ENCODE measurements at regions not wholly inside any gene's neighbourhood (a gene's known extent, or its start where the extent isn't known, plus 50 kb on each side); places are given as distances from the start of the nearest gene placed in this dataset.
"Not testable (repeated sequence)": the region's sequence is repeated elsewhere in the genome, so short reads cannot be mapped to it uniquely, and the experiment has no call there.

DNA sequence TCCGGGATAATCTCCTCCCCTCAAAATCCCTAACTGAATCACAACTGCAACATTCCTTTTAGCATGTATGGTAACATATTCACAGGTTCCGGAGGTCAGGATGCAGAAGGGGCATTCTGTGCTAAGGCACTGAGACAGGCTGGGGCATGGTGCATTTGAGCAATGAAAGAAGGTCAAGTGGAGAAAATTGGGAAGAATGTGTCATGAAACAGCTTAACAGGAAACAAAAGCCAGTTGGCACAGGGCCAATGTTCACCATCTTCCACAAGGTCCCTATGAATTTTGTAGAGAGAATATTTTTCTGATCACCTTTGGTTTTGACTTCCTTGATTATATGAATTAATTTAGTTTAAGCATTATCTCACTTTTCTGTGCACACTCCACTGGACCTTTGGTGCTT is 587.7 kb upstream of the NR2F2 start:
- no peak for DNase-seq (ENCODE audit: low read depth)

DNA sequence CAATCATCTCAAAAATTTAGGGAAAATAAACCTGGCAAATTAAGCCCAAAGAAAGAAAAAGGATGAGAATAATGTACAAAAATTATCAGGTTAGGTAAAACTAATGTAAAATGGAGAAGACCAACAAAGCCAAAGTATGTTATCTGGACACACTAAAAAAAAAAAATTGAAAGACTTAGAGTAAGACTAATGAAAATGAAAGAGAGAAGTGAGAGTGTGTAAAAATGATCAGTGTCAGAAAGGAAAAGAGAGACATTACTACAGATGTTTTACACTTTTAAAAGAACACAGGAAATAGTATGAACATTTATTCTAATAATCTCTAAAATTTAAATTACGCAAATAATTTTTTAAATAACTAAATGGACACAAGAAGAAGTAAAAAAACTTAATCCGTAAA is 573.3 kb upstream of the NR2F2 start:
- no peak for DNase-seq (ENCODE audit: low read depth)

DNA sequence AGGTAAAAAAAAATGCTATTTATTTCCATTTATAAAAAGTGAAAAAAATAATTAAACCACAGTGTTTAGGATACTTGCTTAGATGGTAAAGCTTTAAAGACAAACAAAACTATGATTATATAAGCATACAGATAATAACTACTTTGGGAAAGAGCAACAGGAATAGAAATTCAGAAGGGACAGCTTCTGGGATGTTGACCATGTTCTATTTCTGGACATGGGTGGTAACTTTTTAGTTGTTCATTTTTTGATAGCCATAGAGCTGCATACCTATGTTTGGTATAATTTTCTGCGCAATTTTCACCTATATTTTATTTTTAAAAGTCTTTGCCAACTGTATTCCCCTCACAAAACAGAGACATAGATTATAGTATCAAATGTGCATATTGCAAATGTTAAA is 572.0 kb upstream of the NR2F2 start:
- DNase-seq (ENCODE audit: low read depth) = no peak

DNA sequence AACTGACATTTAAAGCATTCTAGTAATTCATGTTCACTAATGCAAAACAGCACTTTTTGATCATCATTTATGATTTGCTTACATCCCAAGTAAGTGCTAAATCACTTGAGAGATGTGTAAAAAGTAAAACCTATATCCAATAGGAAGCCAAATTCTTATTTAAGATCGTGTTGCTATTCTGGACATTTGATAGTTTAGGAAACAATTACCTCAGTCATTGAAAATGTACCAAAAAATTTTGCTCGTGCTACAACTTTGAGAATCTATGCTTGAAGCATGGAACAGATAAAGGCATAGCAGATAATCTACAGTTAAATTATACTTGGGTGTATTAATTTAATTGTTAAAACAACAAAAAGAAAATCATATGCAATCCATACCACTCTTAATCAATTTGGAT is 571.6 kb upstream of the NR2F2 start:
- DNase-seq (ENCODE audit: low read depth) = no peak

DNA sequence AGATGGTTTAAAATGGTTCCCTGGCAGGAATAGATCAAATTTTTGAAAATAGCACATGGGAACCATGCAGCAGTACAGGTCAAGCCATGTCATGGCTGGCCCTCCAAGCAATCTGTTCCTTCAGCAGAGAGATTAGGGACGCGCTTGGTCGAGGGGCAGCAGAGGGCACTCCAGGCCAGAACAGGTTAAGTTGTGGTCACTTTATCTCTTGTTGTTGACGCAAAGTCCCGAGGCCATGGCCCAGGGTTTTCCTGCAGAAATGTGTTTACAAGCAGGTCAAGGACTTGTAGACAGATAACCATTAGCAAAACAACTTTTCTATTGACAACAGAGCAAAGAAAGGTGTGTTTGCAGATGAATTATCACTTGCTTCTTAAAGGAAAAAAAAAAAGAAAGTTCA is 570.0 kb upstream of the NR2F2 start:
- no peak for DNase-seq (ENCODE audit: low read depth)

DNA sequence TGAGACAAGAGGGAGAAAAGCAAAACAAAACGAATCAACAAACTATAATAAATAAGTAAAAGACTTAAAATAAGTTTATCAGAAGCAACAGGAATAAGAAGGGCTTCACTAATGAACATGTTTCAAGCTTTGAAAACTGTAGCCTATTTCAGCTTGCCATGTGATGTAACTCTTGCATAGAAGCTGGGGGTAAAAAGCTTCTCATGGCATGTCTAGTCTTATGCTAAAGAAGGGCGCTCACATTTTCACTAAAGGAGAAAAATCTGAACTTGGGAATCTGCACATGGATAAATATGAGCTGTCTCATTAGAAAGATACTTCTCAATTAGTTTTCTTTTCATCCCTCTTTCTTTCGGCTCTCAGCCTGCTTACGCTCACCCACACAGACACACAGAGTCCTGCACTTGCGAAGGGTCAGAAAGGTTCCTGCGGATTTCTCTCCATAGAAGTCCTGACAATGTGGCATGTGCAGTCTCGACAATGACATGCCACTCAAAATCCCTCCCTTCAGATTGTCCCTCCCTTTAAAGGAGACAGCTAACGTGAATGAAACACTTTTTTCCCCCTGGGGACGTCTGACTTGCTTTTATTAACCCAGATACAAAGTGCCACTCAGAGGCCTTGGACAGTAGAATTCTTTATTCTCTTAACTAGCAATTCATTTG is 568.9 kb upstream of the NR2F2 start:
- DNase-seq (ENCODE audit: low read depth) = no peak

DNA sequence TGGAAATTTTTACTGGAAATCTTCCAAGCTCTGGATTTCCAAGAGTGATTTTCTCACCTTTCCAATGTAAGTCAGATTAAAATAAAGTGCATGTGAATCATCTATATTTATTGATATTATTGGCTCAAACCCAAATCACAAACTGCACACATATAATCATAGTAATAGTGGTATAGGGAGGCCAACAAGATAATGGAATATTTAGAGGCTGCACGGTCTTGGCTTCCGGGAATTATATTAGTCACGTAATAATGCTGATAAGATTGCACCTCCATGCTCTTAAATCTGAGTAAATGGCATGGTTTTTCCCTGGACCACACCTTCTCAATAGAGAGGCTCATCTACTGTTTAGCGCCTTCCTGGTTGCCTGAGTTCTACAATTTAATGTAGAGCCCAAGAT is 567.1 kb upstream of the NR2F2 start:
- DNase-seq (ENCODE audit: low read depth) = no peak

DNA sequence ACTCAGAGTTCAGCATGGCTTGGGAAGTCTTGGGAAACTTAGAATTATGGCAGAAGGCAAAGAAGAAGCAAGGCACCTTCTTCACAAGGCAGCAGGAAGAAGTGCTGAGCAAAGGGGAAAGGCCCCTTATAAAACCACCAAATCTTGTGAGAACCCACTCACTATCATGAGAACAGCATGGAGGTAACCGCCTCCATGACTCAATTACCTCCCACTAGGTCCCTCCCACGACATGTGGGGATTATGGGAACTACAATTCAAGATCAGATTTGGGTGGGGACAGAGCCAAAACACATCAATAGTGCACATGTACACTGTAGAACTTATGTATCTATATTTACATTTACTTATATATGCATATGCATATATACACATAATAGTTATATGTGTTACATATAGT is 565.3 kb upstream of the NR2F2 start:
- no peak for DNase-seq (ENCODE audit: low read depth)

DNA sequence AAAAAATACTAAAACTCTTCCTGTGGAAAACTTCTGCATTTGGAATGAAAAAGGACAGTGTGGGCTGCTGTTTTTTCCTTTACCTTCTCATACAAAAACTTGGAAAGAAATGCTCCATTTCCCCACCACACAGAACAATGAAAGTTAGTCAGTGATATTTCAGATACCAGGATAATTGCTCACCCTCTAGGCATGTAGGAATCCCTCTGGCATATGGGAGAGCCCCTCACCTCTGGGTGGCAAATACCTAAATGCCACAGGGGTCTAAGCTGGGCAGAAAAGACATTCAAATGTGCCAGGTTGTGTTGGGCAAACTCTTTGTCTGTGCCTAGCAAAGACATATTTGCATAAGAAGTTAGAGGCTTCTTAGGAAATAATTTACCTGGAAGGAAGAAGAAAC is 560.3 kb upstream of the NR2F2 start:
- DNase-seq (ENCODE audit: low read depth) = no peak

DNA sequence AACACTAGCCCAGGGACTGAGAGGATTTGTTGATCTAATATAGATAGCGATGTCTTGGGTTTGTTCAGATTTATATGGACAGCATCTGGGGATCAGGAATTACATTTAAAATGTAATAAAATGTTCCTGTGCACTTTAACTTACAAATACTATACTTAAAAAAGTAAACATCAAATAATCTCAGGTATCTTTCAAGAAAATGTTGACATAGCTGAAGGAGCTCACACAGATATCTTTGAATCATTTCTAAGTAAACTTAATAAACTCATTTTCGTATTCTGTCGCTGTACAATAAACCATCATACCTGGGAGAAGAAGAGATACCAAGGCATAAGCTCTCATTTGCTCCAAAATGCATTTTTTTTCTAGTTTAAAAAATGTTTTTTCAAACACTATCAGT is 557.5 kb upstream of the NR2F2 start:
- DNase-seq (ENCODE audit: low read depth) = no peak

DNA sequence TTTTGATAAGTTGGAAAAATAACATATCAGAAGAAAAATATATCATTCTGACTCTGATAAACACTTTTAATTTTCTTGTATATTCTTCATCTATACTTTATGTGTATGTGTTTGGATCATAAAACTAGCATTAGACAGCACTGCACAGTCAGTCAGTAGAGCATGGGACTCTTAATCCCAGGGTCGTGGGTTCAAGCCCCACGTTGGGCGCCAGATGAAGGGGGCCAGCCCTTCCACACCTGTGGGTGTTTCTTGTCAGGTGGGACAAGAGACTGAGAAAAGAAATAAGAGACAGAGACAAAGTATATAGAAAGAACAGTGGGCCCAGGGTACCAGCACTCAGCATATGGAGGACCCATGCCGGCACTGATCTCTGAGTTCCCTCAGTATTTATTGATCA is 546.0 kb upstream of the NR2F2 start:
- no peak for DNase-seq (ENCODE audit: low read depth)

DNA sequence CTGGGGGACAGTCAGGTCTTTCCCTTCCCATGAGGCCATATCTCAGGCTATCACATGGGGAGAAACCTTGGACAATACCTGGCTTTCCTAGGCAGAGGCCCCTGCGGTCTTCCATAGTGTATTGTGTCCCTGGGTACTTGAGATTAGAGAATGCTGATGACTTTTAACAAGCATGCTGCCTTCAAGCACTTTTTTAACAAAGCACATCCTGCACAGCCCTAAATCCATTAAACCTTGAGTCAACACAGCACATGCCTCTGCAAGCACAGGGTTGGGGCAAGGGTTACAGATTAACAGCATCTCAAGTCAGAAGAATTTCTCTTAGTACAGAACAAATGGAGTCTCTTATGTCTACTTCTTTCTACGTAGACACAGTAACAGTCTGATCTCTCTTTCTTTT is 545.2 kb upstream of the NR2F2 start:
- not testable (repeated sequence) for DNase-seq (ENCODE audit: low read depth)

DNA sequence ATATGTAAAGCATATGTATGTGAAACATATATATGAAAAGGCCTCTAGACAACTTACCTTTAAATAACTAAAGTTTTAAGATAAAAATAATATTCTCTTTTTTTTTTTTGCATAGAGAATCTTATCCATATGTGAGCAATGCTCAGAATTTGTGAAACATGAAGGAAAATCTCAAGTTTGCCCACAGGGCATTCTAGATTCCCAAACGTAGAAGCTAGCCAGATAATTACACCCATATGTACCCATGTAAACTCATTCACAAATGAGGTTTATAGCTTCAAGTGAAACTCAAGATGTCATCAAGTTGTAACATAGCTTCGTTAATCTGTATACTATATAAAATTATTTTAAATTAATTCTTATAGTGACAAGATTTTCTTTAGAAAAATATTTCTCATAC is 537.3 kb upstream of the NR2F2 start:
- DNase-seq (ENCODE audit: low read depth) = no peak

DNA sequence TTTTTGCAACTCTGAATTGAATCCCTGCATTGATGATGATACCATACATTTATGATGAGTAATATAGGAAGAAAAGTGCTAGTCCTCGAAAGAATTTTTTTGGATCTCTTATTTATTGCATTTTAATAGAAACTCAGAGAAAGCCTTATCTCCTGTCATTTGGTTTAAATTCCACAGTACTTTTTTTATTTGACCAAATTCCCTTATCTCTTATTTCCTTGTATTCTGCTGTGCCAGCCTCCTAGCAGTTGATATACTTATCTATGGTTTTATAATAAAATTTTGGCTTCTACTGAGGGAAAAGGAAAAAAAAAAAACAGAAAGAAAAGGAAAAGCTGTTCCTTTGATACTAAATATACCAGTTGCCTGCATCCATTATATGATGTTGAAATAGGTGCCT is 535.1 kb upstream of the NR2F2 start:
- DNase-seq (ENCODE audit: low read depth) = no peak

DNA sequence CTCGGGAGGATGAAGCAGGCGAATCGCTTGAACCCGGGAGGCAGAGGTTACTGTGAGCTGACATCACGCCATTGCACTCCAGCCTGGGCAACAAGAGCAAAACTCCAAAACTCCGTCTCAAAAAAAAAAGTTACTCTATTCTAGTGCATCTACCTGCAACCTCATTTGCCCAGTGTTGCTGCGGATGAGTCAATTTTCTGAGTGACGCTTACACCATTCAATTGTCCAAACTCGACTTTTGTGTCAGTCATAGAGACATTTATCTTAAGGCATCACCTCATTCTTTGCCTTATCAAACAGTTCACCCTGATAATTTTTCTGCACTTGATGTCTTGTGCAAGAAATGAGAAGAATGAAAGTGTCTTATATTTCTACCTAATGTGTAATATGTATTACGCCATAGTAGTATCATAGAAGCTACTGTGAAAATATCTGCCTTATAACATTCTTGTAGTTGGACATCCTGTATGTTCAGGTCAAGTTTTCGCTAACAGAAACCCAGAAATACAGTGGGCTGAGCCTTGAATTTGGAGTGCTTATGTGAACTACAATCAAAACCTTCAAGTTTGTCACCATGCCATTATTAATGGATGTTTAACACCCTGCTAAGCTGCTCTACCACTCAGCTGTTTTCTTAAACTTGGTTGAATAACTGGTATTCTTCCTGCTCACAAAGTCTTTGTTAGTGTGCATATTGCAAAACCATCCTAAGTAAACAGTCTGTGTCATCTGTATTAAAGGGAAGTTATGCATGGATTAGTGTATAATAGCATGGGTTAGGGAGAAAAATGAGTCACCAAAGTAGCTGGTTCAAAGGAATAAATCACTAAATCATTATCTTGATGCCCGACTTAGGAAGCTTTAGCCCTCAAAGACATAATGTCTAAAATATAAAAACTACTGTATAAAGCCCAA is 531.0 kb upstream of the NR2F2 start:
- DNase-seq (ENCODE audit: low read depth) = no peak

DNA sequence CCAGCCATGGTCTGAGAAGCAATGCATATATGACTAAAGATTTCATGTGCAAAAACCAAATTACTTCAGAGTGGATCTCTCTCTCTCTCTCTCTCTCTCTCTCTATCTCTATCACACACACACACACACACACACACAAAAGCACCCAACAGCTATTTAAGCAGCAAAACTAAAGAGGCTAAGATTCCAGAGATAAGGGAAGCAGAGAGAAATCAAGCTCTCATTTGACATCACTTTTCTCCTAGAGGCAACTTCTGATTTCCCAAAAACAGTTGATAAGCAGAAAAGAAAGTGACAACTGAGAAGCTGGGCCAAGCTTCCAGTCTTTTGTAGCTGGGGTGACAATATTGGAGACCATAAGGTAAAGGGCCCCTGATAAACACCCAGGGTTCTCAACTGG is 526.0 kb upstream of the NR2F2 start:
- no peak for DNase-seq (ENCODE audit: low read depth)

DNA sequence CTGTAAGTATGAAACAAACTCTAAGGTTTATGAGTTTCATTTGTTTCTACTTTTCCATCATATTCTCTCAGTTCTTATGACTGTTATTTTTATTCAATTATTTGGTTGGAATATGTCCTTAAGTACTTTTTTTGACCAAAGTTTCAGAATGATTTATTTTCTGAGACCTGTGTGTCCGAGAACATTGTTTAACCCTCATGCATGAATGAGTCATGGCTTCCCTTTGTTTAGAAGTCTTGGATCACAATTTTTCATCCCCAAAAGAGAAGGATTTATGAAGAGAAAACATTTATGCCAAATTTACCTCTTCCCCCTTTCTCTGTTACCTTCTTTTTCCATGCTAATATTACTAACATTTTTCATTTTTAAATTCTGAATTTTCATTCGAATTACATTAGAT is 518.0 kb upstream of the NR2F2 start:
- no peak for DNase-seq (ENCODE audit: low read depth)

DNA sequence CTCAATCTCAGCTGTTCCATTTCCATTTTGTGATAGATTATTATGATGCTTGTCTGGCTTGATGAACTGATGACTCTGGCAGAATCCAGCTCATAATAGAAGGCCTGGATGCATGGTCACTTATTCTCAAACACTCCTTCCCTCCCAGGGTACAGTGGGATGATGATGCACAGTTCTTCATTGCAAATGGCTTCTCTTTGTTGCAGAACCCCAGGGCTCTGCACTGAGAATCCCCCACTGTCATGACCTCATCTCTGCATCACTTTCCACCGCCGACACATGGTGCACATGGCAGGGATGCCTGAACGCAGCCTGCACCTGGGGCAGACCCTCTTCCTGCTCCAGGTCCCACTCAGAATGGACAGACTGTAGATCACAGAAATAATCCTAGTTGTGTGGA is 515.6 kb upstream of the NR2F2 start:
- DNase-seq (ENCODE audit: low read depth) = no peak

DNA sequence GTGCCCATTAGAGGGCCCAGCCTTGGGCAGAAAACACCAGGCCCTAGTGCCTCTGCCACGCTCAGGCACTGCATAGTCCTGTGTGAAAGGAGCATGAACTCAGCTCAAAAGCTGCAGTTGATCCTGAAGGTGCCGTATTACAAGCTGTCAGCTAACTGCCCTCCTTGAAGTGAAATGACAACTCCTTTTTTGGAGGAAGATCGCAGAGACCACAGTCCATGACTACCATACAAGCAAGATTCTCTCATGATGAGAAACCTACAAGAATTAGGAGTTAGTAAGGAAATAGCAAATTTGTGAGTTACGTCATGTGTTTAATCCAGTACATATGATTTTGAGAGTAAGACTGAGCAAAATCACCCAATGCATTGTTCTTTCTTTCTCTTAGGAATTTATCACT is 513.9 kb upstream of the NR2F2 start:
- no peak for DNase-seq (ENCODE audit: low read depth)

DNA sequence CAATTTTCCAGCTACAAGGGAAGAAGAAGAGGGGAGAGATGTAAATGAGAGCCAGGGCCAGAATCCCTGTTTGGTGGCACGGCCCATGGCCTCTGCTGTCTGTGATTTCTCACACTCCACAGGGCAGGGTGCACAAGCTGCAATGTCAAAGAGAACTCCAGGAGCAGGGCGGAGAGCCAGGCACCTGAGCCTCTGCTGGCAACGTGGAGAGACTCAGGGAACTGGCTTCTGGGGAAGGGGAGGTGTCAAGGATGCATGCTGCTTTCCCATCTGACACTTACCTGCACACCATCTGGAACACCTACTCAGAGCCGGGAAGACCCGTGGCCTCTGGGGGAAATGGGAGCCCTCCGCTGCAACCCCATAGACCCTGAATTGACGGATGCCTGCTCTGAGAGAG is 507.5 kb upstream of the NR2F2 start:
- DNase-seq (ENCODE audit: low read depth) = no peak

DNA sequence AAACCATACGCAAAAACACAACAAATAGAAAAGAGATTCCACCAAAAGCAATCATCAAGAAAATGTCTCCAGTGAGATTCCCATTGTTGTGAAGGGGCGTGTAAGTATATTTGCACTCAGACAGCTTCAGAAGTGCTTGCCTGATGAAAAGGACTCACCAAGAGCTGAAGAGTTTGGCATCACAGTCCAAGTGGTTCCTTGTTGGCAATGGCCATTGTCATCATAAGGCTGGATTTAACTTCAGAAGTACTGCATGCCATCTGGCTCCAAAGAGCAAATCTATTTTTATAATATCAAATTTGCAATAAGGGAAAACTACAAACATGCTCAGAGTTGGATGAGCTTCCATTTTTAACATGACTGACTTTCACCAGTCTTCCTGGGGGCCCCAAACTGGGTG is 505.3 kb upstream of the NR2F2 start:
- DNase-seq (ENCODE audit: low read depth) = no peak

DNA sequence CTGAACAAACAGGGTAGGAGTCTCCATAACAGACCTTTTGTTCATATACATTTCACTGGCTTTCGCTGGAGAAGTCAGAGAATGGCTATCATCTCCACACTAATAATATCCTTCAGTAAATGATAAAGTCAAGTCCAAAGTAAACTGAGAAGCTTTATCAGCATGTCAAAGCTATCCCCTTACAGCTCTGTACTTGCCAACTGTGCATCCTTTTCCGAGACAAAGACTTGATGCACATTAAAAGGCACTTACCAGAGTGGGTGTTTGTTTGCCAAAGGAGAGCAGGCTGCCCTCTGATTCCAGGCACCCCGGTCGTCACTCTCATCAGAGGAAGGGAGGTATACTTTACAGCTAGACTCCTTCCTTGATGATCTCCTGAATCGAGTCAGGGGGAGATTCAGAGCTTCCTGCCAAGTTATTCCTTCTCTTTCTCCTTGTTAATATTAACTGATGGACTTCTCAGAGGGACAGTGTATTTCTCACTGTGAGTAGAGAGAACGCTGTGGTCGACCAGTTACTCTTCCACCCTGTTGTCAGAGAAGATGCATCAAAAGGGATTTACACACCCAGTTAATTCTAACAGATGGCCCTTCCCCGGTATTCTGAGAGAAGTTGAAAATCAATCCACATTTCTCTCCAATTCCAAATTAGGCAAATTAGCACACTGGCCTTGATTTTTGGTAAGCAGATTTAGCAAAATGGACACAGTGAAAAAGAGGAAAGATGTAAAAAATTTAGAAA is 504.7 kb upstream of the NR2F2 start:
- DNase-seq (ENCODE audit: low read depth) = no peak

Data from stimulated activated CD8-positive, alpha-beta memory T cell treated with anti-CD3 and anti-CD28 coated beads, Interleukin-7, amount 100 ng/mL, for 24 hours (primary cell).